GM10248 (cell line): ENCODE measurements at regions not wholly inside any gene's neighbourhood (a gene's known extent, or its start where the extent isn't known, plus 50 kb on each side); places are given as distances from the start of the nearest gene placed in this dataset.

Source experiments
- CTCF ChIA-PET: fragments of 300-600 bp; sonication (Branson Sonifier 250); formaldehyde crosslinking; extraction: SDS; loops from one replicate; lab custom pipeline; 2021; ENCODE audit warnings: antibody characterized with exemption; lab: Yijun Ruan, JAX
- POLR2A ChIA-PET: fragments of 350-650 bp; sonication (Branson Sonifier 250); formaldehyde crosslinking; extraction: SDS; loops from one replicate; lab custom pipeline; 2020; ENCODE audit warnings: antibody characterized with exemption; lab: Yijun Ruan, JAX
- DNase-seq: peaks from one replicate; pipeline ENCODE4 v3.0.0; 2012; ENCODE audit errors: extremely low spot score
- CTCF ChIP-seq: IDR thresholded peaks from 2 replicates; pipeline ENCODE4 v1.5.1; 2012; ENCODE audit warnings: mild to moderate bottlenecking, low read depth; ENCODE audit errors: extremely low read depth, missing control alignments, control extremely low read depth

GRCh38 chr13:82370316-82370715 is 1512.0 kb downstream of the SLITRK1 start:
- DNase-seq, result no peak
- TF ChIP-seq CTCF, result no peak
- ChIA-PET POLR2A (no interaction called here), CTCF (no interaction called here)

DNA sequence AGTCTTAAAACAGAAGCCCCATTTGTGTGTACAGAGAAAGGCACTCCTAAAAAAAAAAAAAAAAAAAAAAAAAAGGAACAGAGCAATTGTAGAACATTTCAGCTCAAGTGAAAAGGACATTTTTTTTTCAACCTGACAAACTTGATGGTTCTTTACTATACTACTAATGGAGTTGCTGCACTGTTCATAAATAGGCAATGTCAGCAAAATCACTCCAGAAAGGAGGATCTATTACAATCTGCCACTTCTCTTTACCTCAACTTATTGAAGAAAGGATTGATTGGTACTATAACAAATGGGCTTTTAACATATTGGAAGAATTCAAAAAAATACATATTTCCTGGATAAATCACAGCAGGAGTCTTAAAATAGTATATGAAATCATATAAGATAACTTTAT is 1517.7 kb downstream of the SLITRK1 start:
- TF ChIP-seq CTCF, result no peak
- ChIA-PET CTCF (no interaction called here), POLR2A (no interaction called here)
- DNase-seq, result no peak

GRCh38 chr13:82358284-82358683 is 1524.0 kb downstream of the SLITRK1 start:
- ChIA-PET CTCF (no interaction called here), POLR2A (no interaction called here)
- TF ChIP-seq CTCF, result no peak
- no peak for DNase-seq

GRCh38 chr13:82356667-82357410 is 1525.4 kb downstream of the SLITRK1 start:
- ChIA-PET CTCF (no interaction called here), POLR2A (no interaction called here)
- no peak for TF ChIP-seq CTCF
- DNase-seq, result no peak

- no peak for TF ChIP-seq CTCF
- no peak for DNase-seq
- POLR2A ChIA-PET, result no interaction called here
- CTCF ChIA-PET, result interaction anchor here (1.7 kb wide), 1 partner anchor 14 kb away, joined by 4 read pairs; no protein-coding TSS in a partner anchor
These were observed 1537.4 kb downstream of the SLITRK1 start for GRCh38 chr13:82344867-82345266.

GRCh38 chr13:82341116-82341515 is 1541.2 kb downstream of the SLITRK1 start:
- DNase-seq, result no peak
- CTCF ChIA-PET, result no interaction called here
- TF ChIP-seq CTCF, result no peak
- POLR2A ChIA-PET, result no interaction called here

DNA sequence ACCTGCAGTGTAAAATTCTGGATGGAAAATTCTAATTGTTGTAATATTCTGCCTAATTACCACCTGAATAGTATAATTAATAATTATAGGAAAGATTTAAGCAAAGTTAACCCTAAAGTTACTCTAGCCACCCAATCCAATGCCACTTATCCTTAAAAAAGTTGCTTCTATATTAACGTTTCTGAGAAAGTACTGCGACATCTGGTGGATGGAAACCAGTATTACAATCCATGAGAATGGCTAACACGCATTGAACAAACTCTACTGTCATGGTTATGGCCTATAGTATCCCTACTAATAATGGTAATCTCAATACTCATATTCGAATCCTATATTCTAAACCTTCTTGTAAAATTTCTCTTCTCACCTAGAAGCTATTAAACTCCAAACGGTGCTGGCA is 1551.8 kb downstream of the SLITRK1 start:
- TF ChIP-seq CTCF, result peak; percentile 63
- ChIA-PET POLR2A (no interaction called here), CTCF (interaction anchor here (0.7 to 2.2 kb wide), 4 partner anchors 12 to 1160 kb away, joined by 3 to 5 read pairs (median 4); no protein-coding TSS in a partner anchor)
- peak; percentile 5 for DNase-seq
